GM12892 (cell line): ENCODE measurements at regions not wholly inside any gene's neighbourhood (a gene's known extent, or its start where the extent isn't known, plus 50 kb on each side); places are given as distances from the start of the nearest gene placed in this dataset.

ENCODE experiments used
- DNase-seq: peaks from one replicate; pipeline ENCODE4 v3.0.0; 2011; ENCODE audit not compliant: insufficient read length
- FAIRE-seq: peaks from 2 replicates; lab custom pipeline; 2011; peaks lifted over from hg19 to GRCh38; lab: Jason Lieb, UNC
- POLR2A ChIP-seq: IDR thresholded peaks from 2 replicates; pipeline ENCODE4 v1.6.1; 2011; ENCODE audit warnings: low read depth, low read length, control low read depth
- POLR2AphosphoS5 ChIP-seq: IDR thresholded peaks from 2 replicates; pipeline ENCODE4 v1.6.1; 2011; ENCODE audit warnings: low read depth, low read length, control low read depth
- TAF1 ChIP-seq: IDR thresholded peaks from 2 replicates; pipeline ENCODE4 v1.6.1; 2011; ENCODE audit warnings: low read depth, mild to moderate bottlenecking, control low read depth, low read length, borderline replicate concordance

GRCh38 chr3:40850861-40851260 lies 326.1 kb downstream of the ZNF621 start:
- DNase-seq (no peak), FAIRE-seq (no peak)
- TF ChIP-seq POLR2AphosphoS5 = no peak
- TF ChIP-seq POLR2A = no peak
- TF ChIP-seq TAF1 = no peak

- TF ChIP-seq POLR2AphosphoS5 = no peak
- TF ChIP-seq TAF1 = no peak
- no peak for TF ChIP-seq POLR2A
- FAIRE-seq (no peak), DNase-seq (no peak)
Observed at GRCh38 chr3:40851836-40852235, 327.1 kb downstream of the ZNF621 start.

- no peak for DNase-seq
- TF ChIP-seq POLR2AphosphoS5 = no peak
- no peak for TF ChIP-seq TAF1
- no peak for TF ChIP-seq POLR2A
- FAIRE-seq = no peak
Observed at GRCh38 chr3:40852712-40853111, 328.0 kb downstream of the ZNF621 start.

- TF ChIP-seq TAF1 (no peak), POLR2A (no peak), POLR2AphosphoS5 (no peak)
- FAIRE-seq = no peak
- no peak for DNase-seq
Observed at GRCh38 chr3:40853474-40853873, 328.7 kb downstream of the ZNF621 start.

GRCh38 chr3:40855871-40856270 lies 331.1 kb downstream of the ZNF621 start:
- DNase-seq (no peak), FAIRE-seq (no peak)
- TF ChIP-seq POLR2AphosphoS5 (no peak), POLR2A (no peak), TAF1 (no peak)

- no peak for TF ChIP-seq POLR2A
- DNase-seq (no peak), FAIRE-seq (no peak)
Observed at GRCh38 chr3:40858364-40859115, 333.8 kb downstream of the ZNF621 start.

GRCh38 chr3:40862946-40863345 lies 336.4 kb upstream of the CTNNB1 start:
- no peak for TF ChIP-seq TAF1
- no peak for TF ChIP-seq POLR2AphosphoS5
- TF ChIP-seq POLR2A = no peak
- no peak for DNase-seq

GRCh38 chr3:40864146-40864782 lies 335.0 kb upstream of the CTNNB1 start:
- FAIRE-seq (no peak), DNase-seq (no peak)
- TF ChIP-seq POLR2AphosphoS5 (no peak), POLR2A (no peak), TAF1 (no peak)

More at GRCh38 chr3:40862946-40863345, 336.4 kb upstream of the CTNNB1 start:
- no peak for FAIRE-seq

- DNase-seq (no peak), FAIRE-seq (no peak)
- TF ChIP-seq POLR2A (no peak), POLR2AphosphoS5 (no peak), TAF1 (no peak)
Observed at GRCh38 chr3:40864915-40865314, 334.4 kb upstream of the CTNNB1 start.

GRCh38 chr3:40867797-40868196 lies 331.5 kb upstream of the CTNNB1 start:
- DNase-seq (no peak), FAIRE-seq (no peak)
- no peak for TF ChIP-seq TAF1
- TF ChIP-seq POLR2AphosphoS5 = no peak
- TF ChIP-seq POLR2A = no peak

- TF ChIP-seq TAF1 (no peak), POLR2A (no peak), POLR2AphosphoS5 (no peak)
- no peak for FAIRE-seq
Observed at GRCh38 chr3:40869013-40869412, 330.3 kb upstream of the CTNNB1 start.

GRCh38 chr3:40869939-40870338 lies 329.4 kb upstream of the CTNNB1 start:
- FAIRE-seq (no peak), DNase-seq (no peak)
- TF ChIP-seq POLR2A = no peak

More at GRCh38 chr3:40869013-40869412, 330.3 kb upstream of the CTNNB1 start:
- DNase-seq = no peak
